MM.1S (cell line): ENCODE measurements at regions not wholly inside any gene's neighbourhood (a gene's known extent, or its start where the extent isn't known, plus 50 kb on each side); places are given as distances from the start of the nearest gene placed in this dataset.

ENCODE experiments used
- DNase-seq: peaks from one replicate; pipeline ENCODE4 v3.0.0-alpha.2; 2015
- H2AFZ ChIP-seq: fragments of 300-600 bp; sonication (generic); 2 replicates; pipeline ENCODE4 v1.6.0; 2016; ENCODE audit warnings: antibody characterized with exemption, low read length
- H3F3A ChIP-seq: fragments of 300-600 bp; sonication (generic); 2 replicates; pipeline ENCODE4 v1.6.1; 2016; ENCODE audit warnings: mild to moderate bottlenecking, antibody characterized with exemption, low read length, moderate library complexity, mixed read lengths; ENCODE audit not compliant: insufficient read depth
- H3K27ac ChIP-seq: fragments of 300-600 bp; sonication (generic); 2 replicates; pipeline ENCODE4 v1.5.1; 2016; ENCODE audit warnings: mild to moderate bottlenecking, low read length
- H3K27me3 ChIP-seq: fragments of 300-600 bp; sonication (generic); replicated peaks from 2 replicates; pipeline ENCODE4 v1.6.0; 2016; ENCODE audit warnings: low read length; ENCODE audit not compliant: insufficient read depth
- H3K36me3 ChIP-seq: fragments of 300-600 bp; sonication (generic); replicated peaks from 2 replicates; pipeline ENCODE4 v1.6.1; 2016; ENCODE audit warnings: mild to moderate bottlenecking, low read length, mixed read lengths; ENCODE audit not compliant: insufficient read depth
- H3K4me1 ChIP-seq: fragments of 300-600 bp; sonication (generic); 2 replicates; pipeline ENCODE4 v1.6.1; 2016; ENCODE audit warnings: low read length, mixed read lengths
- H3K4me2 ChIP-seq: fragments of 300-600 bp; sonication (generic); 2 replicates; pipeline ENCODE4 v1.6.0; 2016; ENCODE audit warnings: low read depth, low read length
- H3K4me3 ChIP-seq: fragments of 300-600 bp; sonication (generic); 2 replicates; pipeline ENCODE4 v1.5.1; 2016; ENCODE audit warnings: low read length, mixed read lengths
- H3K79me2 ChIP-seq: fragments of 300-600 bp; sonication (generic); 2 replicates; pipeline ENCODE4 v1.6.1; 2016; ENCODE audit warnings: mixed run types, low read length, mixed read lengths
- H3K9ac ChIP-seq: fragments of 300-600 bp; sonication (generic); 2 replicates; pipeline ENCODE4 v1.6.1; 2016; ENCODE audit warnings: low read length, mixed read lengths
- H3K9me2 ChIP-seq: fragments of 300-600 bp; sonication (generic); replicated peaks from 2 replicates; pipeline ENCODE4 v1.6.1; 2016; ENCODE audit warnings: mild to moderate bottlenecking, low read length, mixed read lengths; ENCODE audit not compliant: insufficient read depth
- H3K9me3 ChIP-seq: fragments of 300-600 bp; sonication (generic); replicated peaks from 2 replicates; pipeline ENCODE4 v1.6.1; 2016; ENCODE audit warnings: mild to moderate bottlenecking, low read length, mixed read lengths; ENCODE audit not compliant: insufficient read depth
- H4K20me1 ChIP-seq: fragments of 300-600 bp; sonication (generic); 2 replicates; pipeline ENCODE4 v1.6.1; 2016; ENCODE audit warnings: mild to moderate bottlenecking, low read length, moderate library complexity, mixed read lengths; ENCODE audit not compliant: insufficient read depth
- CTCF ChIP-seq: fragments of 300-600 bp; sonication (generic); IDR thresholded peaks from 2 replicates; pipeline ENCODE4 v1.5.1; 2016; ENCODE audit warnings: antibody characterized with exemption, low read length, mixed read lengths
- EZH2 ChIP-seq: fragments of 300-600 bp; sonication (generic); optimal IDR thresholded peaks from 2 replicates; pipeline ENCODE3; 2017; ENCODE audit warnings: low read depth, mild to moderate bottlenecking, antibody characterized with exemption, low read length, mixed read lengths
- EZH2phosphoT487 ChIP-seq: fragments of 300-600 bp; sonication (generic); IDR thresholded peaks from 2 replicates; pipeline ENCODE4 v1.6.1; 2018; ENCODE audit warnings: antibody characterized with exemption, low read length

GRCh38 chr2:18198677-18199076 lies 320.2 kb downstream of the KCNS3 start:
- H3K27me3 ChIP-seq = no peaks in the 10 kb centered on the region
- no peak overlapping the region for H3K4me3 ChIP-seq
- no peak for DNase-seq
- H3K4me2 ChIP-seq = no peak overlapping the region
- H3F3A ChIP-seq = no peaks in the 10 kb centered on the region
- no peaks in the 10 kb centered on the region for H4K20me1 ChIP-seq
- no peak overlapping the region for H2AFZ ChIP-seq
- no peaks in the 10 kb centered on the region for H3K4me1 ChIP-seq
- no peaks in the 10 kb centered on the region for H3K9me2 ChIP-seq
- TF ChIP-seq EZH2phosphoT487 (no peak), EZH2 (no peak), CTCF (no peak)
- no peak overlapping the region for H3K27ac ChIP-seq
- H3K79me2 ChIP-seq = no peaks in the 10 kb centered on the region
- no peaks in the 10 kb centered on the region for H3K36me3 ChIP-seq
- no peaks in the 10 kb centered on the region for H3K9me3 ChIP-seq
- H3K9ac ChIP-seq = no peak overlapping the region

GRCh38 chr2:18194161-18194560 lies 315.7 kb downstream of the KCNS3 start:
- no peak for DNase-seq

GRCh38 chr2:18186816-18187613 lies 308.5 kb downstream of the KCNS3 start:
- no peak for DNase-seq
- Histone ChIP-seq H3K36me3 (no peaks in the 10 kb centered on the region), H3K9ac (no peak overlapping the region), H4K20me1 (no peaks in the 10 kb centered on the region), H3K9me3 (no peaks in the 10 kb centered on the region), H3K9me2 (no peaks in the 10 kb centered on the region), H2AFZ (no peak overlapping the region), H3F3A (no peaks in the 10 kb centered on the region), H3K4me2 (no peak overlapping the region), H3K4me3 (no peak overlapping the region), H3K27ac (no peak overlapping the region), H3K4me1 (no peaks in the 10 kb centered on the region), H3K79me2 (no peaks in the 10 kb centered on the region), H3K27me3 (no peaks in the 10 kb centered on the region)
- TF ChIP-seq EZH2 (no peak), EZH2phosphoT487 (no peak), CTCF (no peak)

More at GRCh38 chr2:18194161-18194560, 315.7 kb downstream of the KCNS3 start:
- no peak overlapping the region for H3K4me3 ChIP-seq
- no peaks in the 10 kb centered on the region for H3F3A ChIP-seq
- H3K9ac ChIP-seq = no peak overlapping the region
- H2AFZ ChIP-seq = no peak overlapping the region
- H3K79me2 ChIP-seq = no peaks in the 10 kb centered on the region
- no peak overlapping the region for H3K27ac ChIP-seq
- H3K27me3 ChIP-seq = no peaks in the 10 kb centered on the region
- no peak for TF ChIP-seq EZH2phosphoT487
- no peak for TF ChIP-seq CTCF
- no peak for TF ChIP-seq EZH2
- H3K4me2 ChIP-seq = no peak overlapping the region
- no peaks in the 10 kb centered on the region for H3K9me3 ChIP-seq
- H3K9me2 ChIP-seq = no peaks in the 10 kb centered on the region
- H4K20me1 ChIP-seq = no peaks in the 10 kb centered on the region
- H3K36me3 ChIP-seq = no peaks in the 10 kb centered on the region
- H3K4me1 ChIP-seq = no peaks in the 10 kb centered on the region
